CD4-positive, alpha-beta T cell (primary cell): ENCODE measurements at regions not wholly inside any gene's neighbourhood (a gene's known extent, or its start where the extent isn't known, plus 50 kb on each side); places are given as distances from the start of the nearest gene placed in this dataset.

Experiments used
- ATAC-seq: fragments of 200-7000 bp; cut with Tn5 transposase; one replicate; pipeline ENCODE4 v1.10.0; 2022; ENCODE audit warnings: mild to moderate bottlenecking; ENCODE audit not compliant: poor library complexity
- CTCF ChIA-PET: fragments of 350-600 bp; sonication (Branson Sonifier 250); formaldehyde crosslinking; loops from one replicate; lab custom pipeline; 2021; ENCODE audit warnings: antibody characterized with exemption, inconsistent platforms; lab: Charles Lee
- POLR2A ChIA-PET: fragments of 350-600 bp; sonication (Branson Sonifier 250); formaldehyde crosslinking; loops from one replicate; lab custom pipeline; 2021; ENCODE audit warnings: antibody characterized with exemption, inconsistent platforms; lab: Charles Lee
- DNase-seq, 14 experiments: peaks; one replicate each; pipeline ENCODE4 v3.0.0-alpha.2; 2013 to 2020; ENCODE audit warnings: mixed read lengths in 2 of 14
- H3K27ac ChIP-seq, 2 donors: one replicate each; pipeline versions ENCODE4 v1.5.1 to v1.7.0; 2013; ENCODE audit warnings: low read length in 2 of 2, low read depth in 1 of 2, mild to moderate bottlenecking in 1 of 2
- H3K27me3 ChIP-seq, 2 experiments: 1 replicate in 1 of 2; 2 replicates in 1 of 2; pipeline versions ENCODE4 v1.6.1 to v1.7.0; 2013; ENCODE audit warnings: low read length in 2 of 2, control low read depth in 1 of 2, mild to moderate bottlenecking in 1 of 2, moderate library complexity in 1 of 2; ENCODE audit not compliant: insufficient read depth in 2 of 2, control insufficient read depth in 1 of 2
- H3K36me3 ChIP-seq: one replicate; pipeline ENCODE4 v1.6.1; 2013; ENCODE audit warnings: low read length, control low read depth; ENCODE audit not compliant: insufficient read depth
- H3K4me1 ChIP-seq: one replicate; pipeline ENCODE4 v1.6.1; 2013; ENCODE audit warnings: low read length, control low read depth; ENCODE audit not compliant: insufficient read depth
- H3K4me3 ChIP-seq: one replicate; pipeline ENCODE4 v1.5.1; 2013; ENCODE audit warnings: mild to moderate bottlenecking, low read length, moderate library complexity
- H3K9me3 ChIP-seq, 2 experiments: 1 replicate in 1 of 2; 2 replicates in 1 of 2; pipeline versions ENCODE4 v1.6.1 to v1.7.0; 2013; ENCODE audit warnings: low read length in 2 of 2, mild to moderate bottlenecking in 2 of 2, control low read depth in 1 of 2, moderate library complexity in 1 of 2; ENCODE audit not compliant: control insufficient read depth in 1 of 2, insufficient read depth in 1 of 2
- H3K27ac Mint-ChIP-seq: one replicate; pipeline ENCODE4 v1.8.0; 2020; ENCODE audit warnings: mixed read lengths
- H3K27me3 Mint-ChIP-seq: one replicate; pipeline ENCODE4 v1.8.0; 2021; ENCODE audit warnings: mixed read lengths
- H3K36me3 Mint-ChIP-seq: one replicate; pipeline ENCODE4 v1.8.0; 2021; ENCODE audit warnings: low read depth, mixed read lengths
- H3K4me1 Mint-ChIP-seq: one replicate; pipeline ENCODE4 v1.8.0; 2021; ENCODE audit warnings: low read depth, mixed read lengths
- H3K4me3 Mint-ChIP-seq: one replicate; pipeline ENCODE4 v1.8.0; 2020; ENCODE audit warnings: mild to moderate bottlenecking, mixed read lengths
- H3K9me3 Mint-ChIP-seq: one replicate; pipeline ENCODE4 v1.8.0; 2020; ENCODE audit warnings: mixed read lengths
- intact Hi-C, 2 experiments: fragments of 100-400 bp; cut with DNase I in 1 of 2; cut with micrococcal nuclease in 1 of 2; formaldehyde crosslinking; loops; one replicate each; pipeline versions ENCODE4 v1.15.1 to v1.9.0; 2023 to 2025; cut with DNase I, micrococcal nuclease
- TF ChIP-seq, protein P1 (sequence below): fragments of 200-600 bp; IDR thresholded peaks from one replicate; pipeline ENCODE4 v1.8.0; 2022; ENCODE audit warnings: antibody characterized with exemption, mild to moderate bottlenecking

DNA sequence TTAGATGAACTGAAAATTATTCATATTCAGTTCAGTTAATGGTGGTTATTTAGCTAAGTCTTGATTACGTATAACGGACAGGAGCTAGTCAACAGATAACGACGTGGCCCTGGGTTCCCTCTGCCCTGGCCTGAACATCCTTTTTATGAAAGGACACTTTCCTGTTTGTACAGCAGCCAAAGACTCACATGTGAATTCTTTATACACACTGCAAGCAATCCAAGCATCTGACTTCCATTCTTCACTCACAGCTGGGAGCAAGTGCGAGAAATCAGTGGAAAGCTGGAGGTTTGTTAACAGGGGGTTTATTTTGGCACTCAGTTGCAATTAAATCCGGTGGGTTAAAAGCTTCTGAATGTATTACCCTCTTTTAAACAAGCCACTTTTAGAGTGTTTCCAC, 148.1 kb upstream of the GDF10 start:
- CTCF ChIA-PET, result no interaction called here
- Histone ChIP-seq H3K36me3 (no peaks in the 10 kb centered on the region), H3K27me3 (no peaks in the 10 kb centered on the region), H3K4me1 (no peaks in the 10 kb centered on the region), H3K4me3 (no peak overlapping the region), H3K9me3 (peaks cover 0 to 13% of the 10 kb centered on the region in 2 experiments), H3K27ac (no peak overlapping the region)
- POLR2A ChIA-PET, result no interaction called here
- TF ChIP-seq, protein P1, sequence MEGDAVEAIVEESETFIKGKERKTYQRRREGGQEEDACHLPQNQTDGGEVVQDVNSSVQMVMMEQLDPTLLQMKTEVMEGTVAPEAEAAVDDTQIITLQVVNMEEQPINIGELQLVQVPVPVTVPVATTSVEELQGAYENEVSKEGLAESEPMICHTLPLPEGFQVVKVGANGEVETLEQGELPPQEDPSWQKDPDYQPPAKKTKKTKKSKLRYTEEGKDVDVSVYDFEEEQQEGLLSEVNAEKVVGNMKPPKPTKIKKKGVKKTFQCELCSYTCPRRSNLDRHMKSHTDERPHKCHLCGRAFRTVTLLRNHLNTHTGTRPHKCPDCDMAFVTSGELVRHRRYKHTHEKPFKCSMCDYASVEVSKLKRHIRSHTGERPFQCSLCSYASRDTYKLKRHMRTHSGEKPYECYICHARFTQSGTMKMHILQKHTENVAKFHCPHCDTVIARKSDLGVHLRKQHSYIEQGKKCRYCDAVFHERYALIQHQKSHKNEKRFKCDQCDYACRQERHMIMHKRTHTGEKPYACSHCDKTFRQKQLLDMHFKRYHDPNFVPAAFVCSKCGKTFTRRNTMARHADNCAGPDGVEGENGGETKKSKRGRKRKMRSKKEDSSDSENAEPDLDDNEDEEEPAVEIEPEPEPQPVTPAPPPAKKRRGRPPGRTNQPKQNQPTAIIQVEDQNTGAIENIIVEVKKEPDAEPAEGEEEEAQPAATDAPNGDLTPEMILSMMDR, result no peak
- ATAC-seq, result no peak
- Mint-ChIP-seq H3K27me3 (no peaks in the 10 kb centered on the region), H3K4me1 (peaks cover 7% of the 10 kb centered on the region), H3K9me3 (peaks cover 14% of the 10 kb centered on the region), H3K27ac (no peak overlapping the region), H3K4me3 (no peak overlapping the region), H3K36me3 (no peaks in the 10 kb centered on the region)
- intact Hi-C loops, result no loop called here
- DNase-seq, result no peak

DNA sequence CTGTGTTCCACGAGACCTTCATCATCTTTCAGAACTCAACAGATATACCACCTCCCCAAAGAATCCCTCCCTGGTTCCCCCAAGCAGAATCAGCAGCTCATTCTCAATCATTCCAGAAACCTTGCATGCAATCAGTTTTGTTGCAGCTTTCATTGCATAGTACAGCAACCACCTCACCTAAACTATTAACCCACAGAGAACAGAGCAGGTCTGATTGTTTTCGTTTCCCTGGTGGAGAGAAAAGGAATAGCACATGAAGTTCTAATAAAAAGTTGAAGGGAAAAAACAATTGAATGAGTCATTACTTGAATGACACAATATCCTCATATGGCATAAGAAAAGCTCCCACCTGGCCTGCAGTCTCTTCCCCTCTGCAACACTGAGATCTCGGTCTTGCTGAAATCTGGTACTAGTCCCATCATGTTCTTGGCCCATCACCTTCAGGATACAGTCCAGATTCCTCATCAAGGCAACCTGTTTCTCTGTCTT, 147.1 kb upstream of the GDF10 start:
- peak in 2 of 14 experiments; percentile 15 to 23 for DNase-seq
- H3K4me1 ChIP-seq, result no peaks in the 10 kb centered on the region
- no peaks in the 10 kb centered on the region for H3K27me3 ChIP-seq
- Mint-ChIP-seq H3K4me3 (no peak overlapping the region), H3K36me3 (no peaks in the 10 kb centered on the region), H3K27me3 (no peaks in the 10 kb centered on the region), H3K4me1 (peaks cover 7% of the 10 kb centered on the region), H3K27ac (no peak overlapping the region), H3K9me3 (peaks cover 14% of the 10 kb centered on the region)
- no peak overlapping the region for H3K4me3 ChIP-seq
- intact Hi-C loops, result no loop called here
- peaks cover 0 to 13% of the 10 kb centered on the region in 2 experiments for H3K9me3 ChIP-seq
- H3K27ac ChIP-seq, result no peak overlapping the region
- POLR2A ChIA-PET, result interaction anchor here (0.6 kb wide), 1 partner anchor 13 kb away, joined by 3 read pairs; no protein-coding TSS in a partner anchor
- CTCF ChIA-PET, result interaction anchor here (1.2 to 1.5 kb wide), 2 partner anchors 39 to 102 kb away, joined by 3 read pairs; no protein-coding TSS in a partner anchor
- no peaks in the 10 kb centered on the region for H3K36me3 ChIP-seq
- TF ChIP-seq, protein P1, result peak; percentile 27
- ATAC-seq, result peak; percentile 52

DNA sequence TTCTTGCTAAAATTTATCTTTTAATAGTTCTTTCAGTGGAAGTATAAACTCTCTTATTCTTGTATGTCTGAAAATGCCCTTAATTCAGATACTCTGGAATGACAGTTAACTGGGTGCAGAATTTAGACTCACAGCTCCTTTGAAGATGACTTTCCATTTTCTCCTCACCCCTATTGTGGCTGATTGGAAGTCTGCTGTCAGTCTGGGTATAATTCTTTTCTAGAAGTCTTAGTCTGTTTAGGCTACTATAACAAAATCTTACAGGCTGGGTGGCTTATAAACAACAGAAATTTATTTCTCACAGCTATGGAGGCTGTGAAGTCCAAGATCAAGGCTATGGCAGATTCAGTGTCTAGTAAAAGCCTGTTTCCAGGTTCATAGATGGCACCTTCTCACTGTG, 145.2 kb upstream of the GDF10 start:
- DNase-seq, result no peak
- Histone ChIP-seq H3K36me3 (no peaks in the 10 kb centered on the region), H3K4me1 (no peaks in the 10 kb centered on the region), H3K4me3 (no peak overlapping the region), H3K27ac (no peak overlapping the region), H3K9me3 (peaks cover 0 to 13% of the 10 kb centered on the region in 2 experiments), H3K27me3 (no peaks in the 10 kb centered on the region)
- Mint-ChIP-seq H3K4me3 (no peak overlapping the region), H3K27me3 (no peaks in the 10 kb centered on the region), H3K27ac (no peak overlapping the region), H3K36me3 (no peaks in the 10 kb centered on the region), H3K4me1 (peaks cover 7% of the 10 kb centered on the region), H3K9me3 (peaks cover 14% of the 10 kb centered on the region)
- TF ChIP-seq, protein P1, result no peak
- ChIA-PET CTCF (no interaction called here), POLR2A (no interaction called here)
- ATAC-seq, result no peak
- intact Hi-C loops, result no loop called here
